Breast epithelium (tissue), 3 donors: ENCODE measurements at regions not wholly inside any gene's neighbourhood (a gene's known extent, or its start where the extent isn't known, plus 50 kb on each side); places are given as distances from the start of the nearest gene placed in this dataset.

Experiments
- POLR2AphosphoS5 ChIP-seq, 3 donors: sonication (generic); formaldehyde crosslinking; IDR thresholded peaks; one replicate each; pipeline ENCODE4 v1.6.1; 2017; ENCODE audit warnings: antibody characterized with exemption in 3 of 3
- TF ChIP-seq, protein P1 (sequence below), 3 donors: fragments of 450-650 bp; IDR thresholded peaks; one replicate each; pipeline ENCODE4 v1.5.1; 2016 to 2017; ENCODE audit warnings: antibody characterized with exemption in 3 of 3, mild to moderate bottlenecking in 3 of 3, moderate library complexity in 3 of 3

DNA sequence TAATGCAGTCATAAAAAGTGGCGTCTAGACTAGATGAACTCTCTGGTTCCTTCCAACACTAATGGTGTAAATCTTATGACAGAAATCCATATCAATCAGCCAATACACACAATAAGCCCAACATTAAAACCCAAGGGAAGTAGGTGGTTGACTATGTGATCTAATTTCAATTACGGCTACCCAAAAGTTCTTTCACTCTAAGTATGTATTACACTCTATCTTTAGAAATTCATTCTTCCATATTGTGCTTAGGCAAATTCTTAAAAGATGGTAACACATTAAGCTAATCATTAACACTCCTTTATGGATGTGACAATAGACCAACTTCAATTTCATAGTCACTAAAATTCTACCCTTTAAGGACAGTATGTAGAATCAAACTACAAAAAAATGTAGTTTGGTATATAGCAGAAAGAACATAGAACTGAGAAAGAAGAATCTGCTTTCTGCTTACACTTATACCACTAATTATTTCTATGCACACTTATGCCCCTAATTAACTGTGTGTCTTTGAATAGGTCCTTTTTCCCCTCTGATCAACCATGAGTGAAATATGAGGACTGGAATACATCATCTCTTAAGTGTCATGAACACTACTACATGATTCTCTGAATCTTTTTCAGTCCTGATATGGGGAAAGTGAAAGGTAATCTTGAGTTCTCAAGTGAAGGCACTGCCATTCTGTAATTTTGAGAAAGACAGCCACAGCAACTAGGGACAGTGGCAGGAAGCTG, 557.6 kb downstream of the IGSF11 start:
- TF ChIP-seq, protein P1, sequence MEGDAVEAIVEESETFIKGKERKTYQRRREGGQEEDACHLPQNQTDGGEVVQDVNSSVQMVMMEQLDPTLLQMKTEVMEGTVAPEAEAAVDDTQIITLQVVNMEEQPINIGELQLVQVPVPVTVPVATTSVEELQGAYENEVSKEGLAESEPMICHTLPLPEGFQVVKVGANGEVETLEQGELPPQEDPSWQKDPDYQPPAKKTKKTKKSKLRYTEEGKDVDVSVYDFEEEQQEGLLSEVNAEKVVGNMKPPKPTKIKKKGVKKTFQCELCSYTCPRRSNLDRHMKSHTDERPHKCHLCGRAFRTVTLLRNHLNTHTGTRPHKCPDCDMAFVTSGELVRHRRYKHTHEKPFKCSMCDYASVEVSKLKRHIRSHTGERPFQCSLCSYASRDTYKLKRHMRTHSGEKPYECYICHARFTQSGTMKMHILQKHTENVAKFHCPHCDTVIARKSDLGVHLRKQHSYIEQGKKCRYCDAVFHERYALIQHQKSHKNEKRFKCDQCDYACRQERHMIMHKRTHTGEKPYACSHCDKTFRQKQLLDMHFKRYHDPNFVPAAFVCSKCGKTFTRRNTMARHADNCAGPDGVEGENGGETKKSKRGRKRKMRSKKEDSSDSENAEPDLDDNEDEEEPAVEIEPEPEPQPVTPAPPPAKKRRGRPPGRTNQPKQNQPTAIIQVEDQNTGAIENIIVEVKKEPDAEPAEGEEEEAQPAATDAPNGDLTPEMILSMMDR (IDR thresholded peaks at IDR 0.05): no peak
- no peak for TF ChIP-seq POLR2AphosphoS5 (IDR thresholded peaks at IDR 0.05)
